IMR-90 (cell line): ENCODE measurements at regions not wholly inside any gene's neighbourhood (a gene's known extent, or its start where the extent isn't known, plus 50 kb on each side); places are given as distances from the start of the nearest gene placed in this dataset.
A peak's percentile ranks its signal among the peaks of the same experiment; 100 is the strongest.

Experiments
- ATAC-seq: fragments of 200-7000 bp; cut with Tn5 transposase; 2 replicates; pipeline ENCODE4 v1.9.1; 2020; ENCODE audit warnings: low read depth, mild to moderate bottlenecking, moderate library complexity
- BruUV-seq: library from RNA; stranded (reverse); fragments of 400-500 nt; replicated peaks from 2 replicates; lab custom pipeline; 2021; lab: Mats Ljungman, UMichigan
- CTCF ChIA-PET: fragments of 300-600 bp; formaldehyde crosslinking; extraction: SDS; loops from one replicate; lab custom pipeline; 2021; ENCODE audit warnings: antibody characterized with exemption; lab: Yijun Ruan, JAX
- POLR2A ChIA-PET: fragments of 300-600 bp; sonication (Branson Sonifier 250); formaldehyde crosslinking; loops from one replicate; lab custom pipeline; 2022; ENCODE audit warnings: antibody characterized with exemption; ENCODE audit not compliant: unreplicated experiment; lab: Charles Lee
- DNase-seq: peaks from one replicate; pipeline ENCODE4 v3.0.0; 2013
- H2AFZ ChIP-seq: replicated peaks from 2 replicates; pipeline ENCODE3; 2013; ENCODE audit warnings: low read length, mild to moderate bottlenecking; ENCODE audit not compliant: poor library complexity
- H2AK5ac ChIP-seq: 2 replicates; pipeline ENCODE4 v1.6.1; 2013; ENCODE audit warnings: low read depth, low read length, inconsistent platforms
- H2AK9ac ChIP-seq: replicated peaks from 2 replicates; pipeline ENCODE3; 2013; ENCODE audit warnings: mild to moderate bottlenecking, low read depth, low read length, moderate library complexity; ENCODE audit not compliant: poor library complexity
- H2BK120ac ChIP-seq: 2 replicates; pipeline ENCODE4 v1.6.1; 2013; ENCODE audit warnings: low read depth, low read length, inconsistent platforms
- H2BK15ac ChIP-seq: 3 replicates; pipeline ENCODE4 v1.6.1; 2013; ENCODE audit warnings: low read depth, low read length, inconsistent platforms
- H2BK20ac ChIP-seq: 2 replicates; pipeline ENCODE4 v1.6.1; 2013; ENCODE audit warnings: low read depth, mild to moderate bottlenecking, inconsistent platforms, low read length, moderate library complexity
- H2BK5ac ChIP-seq: 2 replicates; pipeline ENCODE4 v1.6.1; 2013; ENCODE audit warnings: mild to moderate bottlenecking, low read depth, low read length, inconsistent platforms; ENCODE audit not compliant: poor library complexity, severe bottlenecking
- H3K14ac ChIP-seq: replicated peaks from 2 replicates; pipeline ENCODE4 v1.6.1; 2013; ENCODE audit warnings: low read depth, low read length, inconsistent platforms
- H3K18ac ChIP-seq: 2 replicates; pipeline ENCODE4 v1.6.1; 2013; ENCODE audit warnings: low read depth, low read length, control low read depth
- H3K23ac ChIP-seq: 2 replicates; pipeline ENCODE4 v1.6.1; 2013; ENCODE audit warnings: low read depth, low read length, inconsistent platforms
- H3K27ac ChIP-seq: 2 replicates; pipeline ENCODE4 v1.5.1; 2013; ENCODE audit warnings: mild to moderate bottlenecking, control low read depth, low read length; ENCODE audit not compliant: insufficient read depth
- H3K27me3 ChIP-seq: 2 replicates; pipeline ENCODE4 v1.6.1; 2013; ENCODE audit warnings: low read length; ENCODE audit not compliant: control insufficient read depth, insufficient read depth
- H3K36me3 ChIP-seq: 2 replicates; pipeline ENCODE4 v1.6.1; 2013; ENCODE audit warnings: low read length, mixed read lengths; ENCODE audit not compliant: control insufficient read depth, insufficient read depth
- H3K4ac ChIP-seq: 2 replicates; pipeline ENCODE4 v1.6.1; 2013; ENCODE audit warnings: low read depth, low read length, inconsistent platforms
- H3K4me1 ChIP-seq: 2 replicates; pipeline ENCODE4 v1.6.1; 2013; ENCODE audit warnings: low read length, mixed read lengths; ENCODE audit not compliant: control insufficient read depth, insufficient read depth
- H3K4me2 ChIP-seq: 2 replicates; pipeline ENCODE4 v1.6.1; 2013; ENCODE audit warnings: low read depth, mild to moderate bottlenecking, control low read depth, low read length, moderate library complexity
- H3K4me3 ChIP-seq: 2 replicates; pipeline ENCODE4 v1.5.1; 2013; ENCODE audit warnings: low read depth, mild to moderate bottlenecking, control low read depth, low read length, moderate library complexity; ENCODE audit not compliant: insufficient read depth
- H3K56ac ChIP-seq: 2 replicates; pipeline ENCODE4 v1.6.1; 2013; ENCODE audit warnings: low read length, inconsistent platforms; ENCODE audit not compliant: insufficient read depth; ENCODE audit errors: extremely low read depth
- H3K79me1 ChIP-seq, 2 experiments: 2 replicates each; pipeline ENCODE4 v1.6.1; 2013; ENCODE audit warnings: low read length in 2 of 2, inconsistent platforms in 1 of 2, low read depth in 1 of 2
- H3K9ac ChIP-seq: 2 replicates; pipeline ENCODE4 v1.6.1; 2013; ENCODE audit warnings: low read depth, low read length, control low read depth
- H3K9me1 ChIP-seq: 2 replicates; pipeline ENCODE4 v1.6.1; 2013; ENCODE audit warnings: low read length, inconsistent platforms; ENCODE audit not compliant: insufficient read depth
- H3K9me3 ChIP-seq: 2 replicates; pipeline ENCODE4 v1.6.1; 2013; ENCODE audit warnings: low read length; ENCODE audit not compliant: control insufficient read depth, insufficient read depth
- H4K20me1 ChIP-seq: 2 replicates; pipeline ENCODE4 v1.6.1; 2013; ENCODE audit warnings: low read length, inconsistent platforms; ENCODE audit not compliant: insufficient read depth
- H4K5ac ChIP-seq: 2 replicates; pipeline ENCODE4 v1.6.1; 2013; ENCODE audit warnings: mild to moderate bottlenecking, low read depth, low read length, control low read depth
- H4K8ac ChIP-seq, 2 experiments: 2 replicates each; pipeline ENCODE4 v1.6.1; 2013; ENCODE audit warnings: low read depth in 2 of 2, low read length in 2 of 2, control low read depth in 1 of 2, inconsistent platforms in 1 of 2
- H4K91ac ChIP-seq: 2 replicates; pipeline ENCODE4 v1.6.1; 2013; ENCODE audit warnings: low read depth, low read length, inconsistent platforms; ENCODE audit not compliant: insufficient read depth
- CEBPB ChIP-seq: IDR thresholded peaks from 2 replicates; pipeline ENCODE4 v1.6.1; 2012; ENCODE audit warnings: low read depth, low read length, improper control_type of control experiment
- CTCF ChIP-seq: conservative IDR thresholded peaks from 2 replicates; pipeline ENCODE4 v1.5.1; 2012; ENCODE audit warnings: mild to moderate bottlenecking, low read depth, low read length, improper control_type of control experiment
- FOS ChIP-seq: fragments of 150-350 bp; IDR thresholded peaks from 2 replicates; pipeline ENCODE4 v1.6.1; 2016; ENCODE audit warnings: low read depth, low read length
- POLR2A ChIP-seq: IDR thresholded peaks from 2 replicates; pipeline ENCODE4 v1.6.1; 2012; ENCODE audit warnings: mild to moderate bottlenecking, low read depth, low read length
- WGBS, 2 experiments: methylation state at CpG; one replicate each; pipeline versions ENCODE4 v1.1.5 to v1.1.7; 2013; ENCODE audit warnings: missing lambda C conversion rate in 2 of 2; ENCODE audit not compliant: insufficient read length in 1 of 2; ENCODE audit errors: extremely low coverage in 2 of 2; 5-methylcytosine and 5-hydroxymethylcytosine counted together
- dilution Hi-C: fragments of 300-500 bp; cut with HindIII; formaldehyde crosslinking; loops from one replicate; pipeline ENCODE4 v1.14.3; 2018; ENCODE audit warnings: low sequenced_read_pairs; ENCODE audit not compliant: unreplicated experiment
- in situ Hi-C: fragments of 300-500 bp; cut with MboI; formaldehyde crosslinking; loops from 3 replicates; pipeline ENCODE4 v1.14.3; 2019; ENCODE audit warnings: low sequenced_read_pairs, inconsistent platforms, mixed read lengths
- intact Hi-C: fragments of 100-400 bp; cut with micrococcal nuclease; formaldehyde crosslinking; loops from 2 replicates; pipeline ENCODE4 v1.10.0; 2022

- Histone ChIP-seq H2BK20ac (peak overlapping the region; percentile 83; the same call in 1 of the 2 replicates), H3K18ac (peak overlapping the region; percentile 97; the same call in 1 of the 2 replicates), H3K56ac (peak overlapping the region; percentile 14), H3K79me1 (0 out of 4 replicates have a peak, but pooled peaks cover 0 to 4% of the 10 kb centered on the region in 2 experiments), H3K9me1 (peaks cover 8% of the 10 kb centered on the region; the same call in 1 of the 2 replicates), H2AFZ (no peak overlapping the region), H4K91ac (0 out of 2 replicates have a peak overlapping the region, but pooled peaks have one; percentile 21), H3K4me3 (no peak overlapping the region), H3K9ac (no peak overlapping the region), H3K23ac (no peak overlapping the region), H3K4ac (peak overlapping the region; percentile 77; the same call in 1 of the 2 replicates), H2BK120ac (peak overlapping the region; percentile 70), H3K4me2 (no peak overlapping the region), H2AK5ac (no peak overlapping the region), H3K27ac (peak overlapping the region; percentile 74), H2BK15ac (peak overlapping the region; percentile 92; the same call in 1 of the 3 replicates), H4K20me1 (no peaks in the 10 kb centered on the region), H2BK5ac (peak overlapping the region; percentile 96), H3K27me3 (no peaks in the 10 kb centered on the region), H3K9me3 (peaks cover 4% of the 10 kb centered on the region), H3K4me1 (peaks cover 23% of the 10 kb centered on the region; the same call in 1 of the 2 replicates), H4K5ac (peak overlapping the region; percentile 77; the same call in 1 of the 2 replicates), H2AK9ac (no peak overlapping the region), H3K36me3 (no peaks in the 10 kb centered on the region), H4K8ac (peak overlapping the region; percentile 41 to 63; a peak in 3 of 4 replicates), H3K14ac (no peak overlapping the region)
- no TSS peak for BruUV-seq
- no CpG with 5 or more reads among the region's 3 CpGs for WGBS, 2 experiments
- POLR2A ChIA-PET: interaction anchor here (0.6 kb wide), 1 partner anchor 273 kb away, joined by 3 read pairs; no protein-coding TSS in a partner anchor
- CTCF ChIA-PET: interaction anchor here (0.8 kb wide), 1 partner anchor 60 kb away, joined by 4 read pairs; no protein-coding TSS in a partner anchor
- intact Hi-C loops: no loop called here
- DNase-seq: peak; percentile 88
- peak; percentile 31; the same call in 1 of the 2 replicates for TF ChIP-seq CEBPB
- TF ChIP-seq FOS: peak; percentile 79
- TF ChIP-seq CTCF: no peak
- TF ChIP-seq POLR2A: no peak
- peak; percentile 58 for ATAC-seq
- dilution Hi-C loops: no loop called here
- in situ Hi-C loops: no loop called here
Measured at GRCh38 chr6:105804424-105804823, 281.7 kb upstream of the PRDM1 start.
